HG03460 (cell line): ENCODE measurements at regions not wholly inside any gene's neighbourhood (a gene's known extent, or its start where the extent isn't known, plus 50 kb on each side); places are given as distances from the start of the nearest gene placed in this dataset.
A peak's percentile ranks its signal among the peaks of the same experiment; 100 is the strongest.

ENCODE experiments used
- ATAC-seq: cut with Tn5 transposase; IDR thresholded peaks from one replicate; pipeline ENCODE4 v1.9.1; 2021; ENCODE audit not compliant: unreplicated experiment

DNA sequence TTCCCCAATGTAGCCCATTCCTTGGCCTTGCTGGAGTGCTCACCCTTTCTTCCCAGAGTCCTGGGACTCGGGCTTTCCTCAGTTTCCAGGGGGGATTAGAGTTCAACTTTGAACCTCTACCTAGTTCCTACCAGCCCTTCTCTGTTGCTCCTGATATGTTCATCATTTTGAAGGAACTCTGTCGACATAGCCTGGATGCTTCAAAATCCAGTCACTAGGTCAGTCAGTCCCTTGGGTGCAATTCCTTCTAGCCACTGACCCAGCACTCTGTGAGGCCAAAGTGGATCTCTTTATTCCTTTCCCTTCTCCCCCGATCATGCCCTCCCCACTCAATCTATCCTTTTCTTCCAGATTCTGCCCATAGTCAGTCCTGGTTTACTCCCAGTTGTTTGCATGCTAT lies 72.3 kb upstream of the TMCC3 start:
- no peak for ATAC-seq

DNA sequence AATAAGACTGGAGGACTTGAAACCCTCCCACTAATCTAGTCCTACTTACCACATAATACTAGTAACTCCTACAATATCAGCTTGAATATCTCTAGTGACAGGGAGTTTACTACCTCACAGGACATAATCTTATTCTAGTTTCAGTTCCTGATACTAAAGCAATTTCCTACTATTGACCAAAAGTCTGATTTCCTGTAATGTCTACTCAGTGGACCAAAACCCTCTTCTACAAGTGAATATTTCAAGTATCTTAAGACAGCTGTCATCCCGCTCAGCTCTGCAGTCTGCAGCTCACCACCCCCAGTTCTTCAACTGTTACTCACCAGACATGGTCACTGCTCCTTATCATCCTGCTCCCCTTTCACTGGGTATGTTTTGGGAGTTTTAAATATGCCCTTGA lies 70.8 kb upstream of the TMCC3 start:
- peak; percentile 89 for ATAC-seq

DNA sequence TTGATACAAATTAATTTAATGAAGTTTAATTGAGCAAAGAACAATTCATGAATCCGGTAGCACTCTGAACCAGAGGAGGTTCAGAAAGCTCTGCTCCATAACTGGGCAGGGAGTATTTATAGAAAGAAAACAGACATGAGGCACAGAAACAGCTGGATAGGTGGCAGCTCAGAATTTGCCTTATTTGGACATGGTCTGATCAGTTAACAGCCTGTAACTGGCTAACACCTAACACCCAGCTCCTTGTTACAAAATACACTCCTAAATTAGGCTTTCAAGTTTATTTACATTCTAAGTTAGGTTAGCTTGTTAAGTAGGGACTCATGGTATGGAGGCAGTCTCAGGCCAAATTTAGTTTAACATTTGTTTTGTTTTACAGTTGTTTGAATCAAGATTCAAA lies 67.8 kb upstream of the TMCC3 start:
- ATAC-seq = no peak

DNA sequence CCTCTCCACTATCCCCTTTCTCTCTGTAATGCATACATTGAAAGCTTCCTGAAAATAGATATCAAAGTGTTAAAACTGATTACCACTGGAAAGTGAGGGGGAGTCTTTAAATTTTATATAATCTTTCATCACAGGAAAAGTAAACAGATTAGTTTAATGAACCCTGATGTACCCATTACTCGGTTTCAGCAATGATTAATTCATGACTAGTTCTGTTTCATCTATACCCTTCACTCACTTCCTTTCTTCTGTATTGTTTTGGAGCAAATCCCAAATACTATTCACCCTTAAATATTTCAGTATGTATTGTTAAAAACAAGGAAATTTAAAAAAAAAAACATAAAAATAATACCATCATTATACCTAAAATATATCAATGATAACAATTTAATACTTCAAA lies 67.3 kb upstream of the TMCC3 start:
- ATAC-seq = no peak

DNA sequence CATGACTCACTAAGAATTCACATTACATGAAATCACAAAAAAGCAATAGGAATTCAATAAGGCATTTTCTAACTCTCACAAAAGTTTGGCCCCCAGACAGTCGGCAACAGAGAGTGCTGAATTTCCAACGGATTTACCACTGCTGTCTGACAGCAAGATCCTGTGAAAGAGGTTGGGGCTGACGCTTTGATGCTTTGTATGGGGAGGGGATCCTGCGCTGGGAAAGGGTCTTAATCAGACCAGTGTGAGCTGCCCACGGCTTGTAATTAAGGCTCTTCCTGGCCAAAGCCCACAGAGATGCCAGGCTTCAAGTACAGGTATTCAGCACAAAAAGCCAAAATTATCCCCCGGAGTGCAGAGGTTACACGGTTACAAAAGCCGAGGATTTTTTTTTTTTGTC lies 66.8 kb upstream of the TMCC3 start:
- no peak for ATAC-seq

- no peak for ATAC-seq
Observed at GRCh38 chr12:94716339-94716738, 66.0 kb upstream of the TMCC3 start.

- ATAC-seq = no peak
Observed at GRCh38 chr12:94714378-94715114, 64.2 kb upstream of the TMCC3 start.

GRCh38 chr12:94712815-94713515 lies 62.6 kb upstream of the TMCC3 start:
- ATAC-seq = no peak

- no peak for ATAC-seq
Observed at GRCh38 chr12:94710933-94711332, 60.6 kb upstream of the TMCC3 start.

- no peak for ATAC-seq
Observed at GRCh38 chr12:94707892-94708291, 57.5 kb upstream of the TMCC3 start.

GRCh38 chr12:94707036-94707435 lies 56.7 kb upstream of the TMCC3 start:
- ATAC-seq = no peak

DNA sequence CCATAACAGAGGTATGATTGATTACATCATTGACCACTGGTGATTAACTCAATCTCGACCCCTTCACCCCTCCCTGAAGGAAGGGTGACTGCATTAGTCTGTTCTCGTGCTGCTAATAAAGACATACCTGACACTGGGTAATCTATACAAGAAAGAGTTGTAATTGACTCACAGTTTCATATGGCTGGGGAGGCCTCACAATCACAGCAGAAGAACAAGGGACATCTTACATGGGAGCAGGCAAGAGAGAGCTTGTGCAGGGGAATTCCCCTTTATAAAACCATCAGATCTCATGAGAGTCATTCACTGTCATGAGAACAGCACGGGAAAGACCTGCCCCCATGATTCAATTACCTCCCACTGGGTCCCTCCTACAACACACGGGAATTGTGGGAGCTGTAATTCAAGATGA lies 55.9 kb upstream of the TMCC3 start:
- ATAC-seq = peak; percentile 73

- no peak for ATAC-seq
Observed at GRCh38 chr12:94705676-94706075, 55.3 kb upstream of the TMCC3 start.

- ATAC-seq = no peak
Observed at GRCh38 chr12:94704452-94705306, 54.3 kb upstream of the TMCC3 start.

- no peak for ATAC-seq
Observed at GRCh38 chr12:94702696-94703095, 52.3 kb upstream of the TMCC3 start.

DNA sequence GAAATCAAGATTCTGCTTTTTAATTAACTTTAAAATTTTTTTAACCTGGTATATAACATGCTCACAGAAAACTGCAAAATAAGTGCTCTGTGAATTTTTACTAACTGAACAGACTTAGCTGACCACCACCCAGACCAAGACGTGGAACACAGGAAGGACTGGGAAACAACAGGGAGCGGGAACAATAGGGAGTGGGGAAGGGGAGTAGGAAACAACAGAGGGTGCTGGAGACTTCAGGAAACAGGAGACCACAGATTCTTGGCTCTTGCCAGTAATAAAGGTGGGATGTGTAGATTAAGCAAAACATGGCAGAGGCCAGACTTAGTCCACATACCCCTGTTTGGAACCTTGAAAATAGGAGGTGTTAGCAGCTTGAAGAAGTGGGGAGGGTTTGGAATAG lies 51.4 kb upstream of the TMCC3 start:
- no peak for ATAC-seq

DNA sequence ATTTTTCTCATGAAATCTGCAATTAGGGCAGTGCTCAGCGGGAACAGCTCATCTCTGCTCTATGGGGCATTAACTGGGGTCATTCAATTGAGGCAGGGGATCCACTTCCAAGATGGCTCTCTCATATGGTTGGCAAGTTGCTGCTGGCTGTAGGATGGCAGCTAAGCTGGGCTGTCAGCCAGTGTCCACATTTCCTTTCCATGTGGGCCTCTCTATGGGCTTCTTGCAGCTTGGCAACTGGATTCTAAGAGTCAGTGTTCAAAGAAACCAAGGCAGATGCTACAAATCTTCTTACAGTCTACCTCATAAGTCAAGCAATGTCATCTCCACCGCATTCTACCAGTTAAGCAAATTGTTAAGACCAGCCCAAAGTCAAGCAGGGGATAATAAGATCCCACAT lies 50.3 kb upstream of the TMCC3 start:
- ATAC-seq = no peak
